ENCODE measurements at regions not wholly inside any gene's neighbourhood (a gene's known extent, or its start where the extent isn't known, plus 50 kb on each side); places are given as distances from the start of the nearest gene placed in this dataset.

- TF ChIP-seq, protein P1, sequence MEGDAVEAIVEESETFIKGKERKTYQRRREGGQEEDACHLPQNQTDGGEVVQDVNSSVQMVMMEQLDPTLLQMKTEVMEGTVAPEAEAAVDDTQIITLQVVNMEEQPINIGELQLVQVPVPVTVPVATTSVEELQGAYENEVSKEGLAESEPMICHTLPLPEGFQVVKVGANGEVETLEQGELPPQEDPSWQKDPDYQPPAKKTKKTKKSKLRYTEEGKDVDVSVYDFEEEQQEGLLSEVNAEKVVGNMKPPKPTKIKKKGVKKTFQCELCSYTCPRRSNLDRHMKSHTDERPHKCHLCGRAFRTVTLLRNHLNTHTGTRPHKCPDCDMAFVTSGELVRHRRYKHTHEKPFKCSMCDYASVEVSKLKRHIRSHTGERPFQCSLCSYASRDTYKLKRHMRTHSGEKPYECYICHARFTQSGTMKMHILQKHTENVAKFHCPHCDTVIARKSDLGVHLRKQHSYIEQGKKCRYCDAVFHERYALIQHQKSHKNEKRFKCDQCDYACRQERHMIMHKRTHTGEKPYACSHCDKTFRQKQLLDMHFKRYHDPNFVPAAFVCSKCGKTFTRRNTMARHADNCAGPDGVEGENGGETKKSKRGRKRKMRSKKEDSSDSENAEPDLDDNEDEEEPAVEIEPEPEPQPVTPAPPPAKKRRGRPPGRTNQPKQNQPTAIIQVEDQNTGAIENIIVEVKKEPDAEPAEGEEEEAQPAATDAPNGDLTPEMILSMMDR (IDR thresholded peaks at IDR 0.05; ENCODE audit: low read length) = no peak
- TF ChIP-seq EZH2phosphoT487 (IDR thresholded peaks at IDR 0.05; ENCODE audit: low read length) (no peak), EZH2 (optimal IDR thresholded peaks at IDR 0.05; ENCODE audit: low read depth, low read length) (no peak)
Observed at GRCh38 chr20:47413189-47413588, 56.7 kb upstream of the ZMYND8 start.
